GM12878 (cell line): ENCODE measurements at regions not wholly inside any gene's neighbourhood (a gene's known extent, or its start where the extent isn't known, plus 50 kb on each side); places are given as distances from the start of the nearest gene placed in this dataset.

Source experiments
- ATAC-seq: fragments of 200-7000 bp; cut with Tn5 transposase; 3 replicates; pipeline ENCODE4 v1.9.1; 2020; ENCODE audit warnings: mild to moderate bottlenecking, moderate library complexity
- BruUV-seq: library from RNA; stranded (reverse); fragments of 400-500 nt; replicated peaks from 2 replicates; lab custom pipeline; 2021; lab: Mats Ljungman, UMichigan
- CTCF ChIA-PET: fragments of 300-600 bp; sonication (Branson Sonifier 250); formaldehyde crosslinking; extraction: SDS; loops from one replicate; lab custom pipeline; 2021; ENCODE audit warnings: inconsistent platforms; lab: Yijun Ruan, JAX
- POLR2A ChIA-PET: fragments of 350-600 bp; formaldehyde crosslinking; extraction: SDS; loops from one replicate; lab custom pipeline; 2021; ENCODE audit warnings: inconsistent platforms; lab: Charles Lee
- RAD21 ChIA-PET: fragments of 300-600 bp; sonication (Branson Sonifier 250); formaldehyde crosslinking; loops from one replicate; lab custom pipeline; 2023; ENCODE audit warnings: antibody characterized with exemption; ENCODE audit not compliant: unreplicated experiment; lab: Charles Lee
- SMC1A ChIA-PET: fragments of 300-600 bp; sonication (Branson Sonifier 250); formaldehyde crosslinking; loops from one replicate; lab custom pipeline; 2023; ENCODE audit not compliant: unreplicated experiment, uncharacterized antibody; lab: Charles Lee
- DNase-seq: peaks from one replicate; pipeline ENCODE4 v3.0.0-alpha.2; 2011; ENCODE audit warnings: low read depth, low spot score
- FAIRE-seq: peaks from 3 replicates; lab custom pipeline; 2011; peaks lifted over from hg19 to GRCh38; lab: Jason Lieb, UNC
- H2AFZ ChIP-seq: 2 replicates; pipeline ENCODE4 v1.6.0; 2011; ENCODE audit warnings: low read depth, low read length, control low read depth; ENCODE audit not compliant: control insufficient read depth
- H3K27ac ChIP-seq: 2 replicates; pipeline ENCODE4 v1.5.1; 2011; ENCODE audit warnings: control low read depth; ENCODE audit not compliant: control insufficient read depth, insufficient read depth
- H3K27me3 ChIP-seq, 2 experiments: replicated peaks in 1 of 2; 2 replicates each; pipeline versions ENCODE4 v1.6.0 to v1.6.1; 2011; ENCODE audit warnings: low read length in 1 of 2; ENCODE audit not compliant: control insufficient read depth in 2 of 2, insufficient read depth in 2 of 2
- H3K36me3 ChIP-seq, 2 experiments: 2 replicates each; pipeline ENCODE4 v1.5.1; 2011; ENCODE audit warnings: low read length in 1 of 2; ENCODE audit not compliant: control insufficient read depth in 2 of 2, insufficient read depth in 2 of 2
- H3K4me1 ChIP-seq: 2 replicates; pipeline ENCODE4 v1.6.1; 2011; ENCODE audit warnings: mild to moderate bottlenecking, low read length, moderate library complexity, mixed read lengths; ENCODE audit not compliant: control insufficient read depth, insufficient read depth
- H3K4me2 ChIP-seq: 2 replicates; pipeline ENCODE4 v1.6.0; 2011; ENCODE audit warnings: control low read depth; ENCODE audit not compliant: control insufficient read depth, insufficient read depth
- H3K4me3 ChIP-seq: fragments of 200-600 bp; sonication (generic); 2 replicates; pipeline ENCODE4 v1.5.1; 2016
- H3K79me2 ChIP-seq: 2 replicates; pipeline ENCODE4 v1.6.0; 2011; ENCODE audit warnings: low read length; ENCODE audit not compliant: control insufficient read depth, insufficient read depth
- H3K9ac ChIP-seq: 2 replicates; pipeline ENCODE4 v1.8.0; 2011; ENCODE audit warnings: low read length, control low read depth, mixed read lengths; ENCODE audit not compliant: control insufficient read depth, insufficient read depth
- H3K9me3 ChIP-seq: replicated peaks from 3 replicates; pipeline ENCODE4 v1.5.1; 2011; ENCODE audit warnings: mild to moderate bottlenecking, low read length; ENCODE audit not compliant: control insufficient read depth, insufficient read depth
- H4K20me1 ChIP-seq: 2 replicates; pipeline ENCODE4 v1.6.0; 2011; ENCODE audit not compliant: control insufficient read depth, insufficient read depth
- CBX5 ChIP-seq: sonication (generic); IDR thresholded peaks from 2 replicates; pipeline ENCODE4 v1.6.1; 2016; ENCODE audit warnings: low read depth, moderate library complexity, mild to moderate bottlenecking, inconsistent platforms
- GATAD2B ChIP-seq: fragments of 450-650 bp; conservative IDR thresholded peaks from 2 replicates; pipeline ENCODE4 v1.6.1; 2017; ENCODE audit warnings: low read depth, mild to moderate bottlenecking, moderate library complexity
- RELA ChIP-seq: fragments of 450-650 bp; IDR thresholded peaks from 2 replicates; pipeline ENCODE4 v1.8.0; 2014; ENCODE audit warnings: borderline replicate concordance; ENCODE audit not compliant: partially characterized antibody
- RFX5 ChIP-seq: IDR thresholded peaks from 2 replicates; pipeline ENCODE4 v1.6.1; 2011; ENCODE audit warnings: low read depth, low read length, improper control_type of control experiment
- STAT3 ChIP-seq: IDR thresholded peaks from 2 replicates; pipeline ENCODE4 v1.6.1; 2011; ENCODE audit warnings: low read depth, low read length, improper control_type of control experiment
- WGBS: methylation state at CpG from one replicate; pipeline ENCODE4 v1.1.6; 2016; ENCODE audit warnings: low lambda C conversion rate; ENCODE audit not compliant: insufficient replicate concordance, insufficient coverage; ENCODE audit errors: missing lambda C conversion rate; 5-methylcytosine and 5-hydroxymethylcytosine counted together
- in situ Hi-C: fragments of 300-500 bp; cut with MboI; formaldehyde crosslinking; loops from 9 replicates; pipeline ENCODE4 v1.14.3; 2018; ENCODE audit warnings: mixed read lengths
- intact Hi-C: fragments of 100-400 bp; cut with micrococcal nuclease; formaldehyde crosslinking; loops from one replicate; pipeline ENCODE4 v1.14.2; 2022; ENCODE audit not compliant: unreplicated experiment
- TF ChIP-seq, protein P1 (sequence below): fragments of 450-650 bp; IDR thresholded peaks from 2 replicates; pipeline ENCODE4 v1.6.1; 2017; ENCODE audit warnings: low read depth, mild to moderate bottlenecking, moderate library complexity
- TF ChIP-seq, protein P2 (sequence below): fragments of 450-650 bp; IDR thresholded peaks from 2 replicates; pipeline ENCODE4 v1.6.1; 2016; ENCODE audit warnings: mild to moderate bottlenecking

DNA sequence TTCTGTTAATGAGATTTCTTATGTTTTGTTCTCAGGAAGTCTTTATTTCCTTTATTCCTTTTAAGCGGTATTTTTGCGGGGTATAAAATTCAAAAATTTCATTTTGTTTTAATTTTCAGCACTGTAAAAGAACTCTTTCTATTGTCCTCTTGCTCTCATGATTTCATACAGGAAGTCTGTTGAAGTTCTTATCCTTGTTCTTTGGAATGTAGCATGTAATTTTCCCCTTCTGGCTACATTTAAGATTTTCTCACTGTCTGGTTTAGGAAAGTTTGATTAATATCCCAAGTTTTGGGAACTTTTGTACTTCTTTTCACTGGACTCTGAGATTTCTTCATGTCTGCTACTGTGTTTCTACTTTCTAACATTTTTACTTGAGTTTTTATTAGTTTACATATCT is 581.4 kb upstream of the GJE1 start:
- no peak overlapping the region for H3K4me3 ChIP-seq
- DNase-seq (no peak), FAIRE-seq (no peak), ATAC-seq (no peak)
- H3K4me1 ChIP-seq = no peaks in the 10 kb centered on the region
- in situ Hi-C loops (no loop called here), intact Hi-C loops (no loop called here)
- H3K4me2 ChIP-seq = no peak overlapping the region
- TF ChIP-seq STAT3 (no peak), CBX5 (0 out of 2 replicates have a peak, but pooled peaks have one; percentile 66)
- ChIA-PET CTCF (no interaction called here), RAD21 (no interaction called here), SMC1A (interaction anchor here (2.0 kb wide), 1 partner anchor 67 kb away, joined by 6 read pairs; no protein-coding TSS in a partner anchor), POLR2A (no interaction called here)
- H3K9me3 ChIP-seq = no peaks in the 10 kb centered on the region; the same call in 2 of the 3 replicates
- no peaks in the 10 kb centered on the region for H3K27me3 ChIP-seq
- no peak overlapping the region for H2AFZ ChIP-seq
- no TSS peak for BruUV-seq
- no peaks in the 10 kb centered on the region for H3K36me3 ChIP-seq
- no peak overlapping the region for H3K9ac ChIP-seq
- WGBS = 38% methylated on average over 2 of the region's 2 CpGs
- no peaks in the 10 kb centered on the region for H3K79me2 ChIP-seq
- no peaks in the 10 kb centered on the region for H4K20me1 ChIP-seq
- H3K27ac ChIP-seq = no peak overlapping the region

DNA sequence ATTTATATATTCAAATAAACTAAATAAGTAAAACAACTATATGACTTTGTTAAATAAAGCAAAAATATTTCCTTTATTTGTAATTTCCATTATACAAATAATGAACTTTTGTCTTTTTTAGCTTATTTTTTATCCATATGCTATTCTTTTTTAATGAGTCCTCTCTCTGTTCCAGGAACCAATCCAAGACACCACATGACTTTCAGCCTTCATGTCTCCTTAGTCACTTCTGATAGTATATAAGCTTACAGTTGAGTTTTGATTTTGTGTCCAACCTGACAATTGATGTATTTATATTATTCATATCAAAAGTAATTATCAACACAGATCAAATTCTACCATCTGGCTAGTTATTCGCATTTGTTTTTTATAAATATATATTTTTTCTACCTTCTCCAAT is 582.3 kb upstream of the GJE1 start:
- Histone ChIP-seq H3K4me1 (no peaks in the 10 kb centered on the region), H3K4me2 (no peak overlapping the region), H3K79me2 (no peaks in the 10 kb centered on the region), H3K4me3 (no peak overlapping the region), H3K27me3 (no peaks in the 10 kb centered on the region), H3K9ac (no peak overlapping the region), H3K27ac (no peak overlapping the region), H2AFZ (no peak overlapping the region), H3K9me3 (no peaks in the 10 kb centered on the region; the same call in 2 of the 3 replicates), H3K36me3 (no peaks in the 10 kb centered on the region), H4K20me1 (no peaks in the 10 kb centered on the region)
- ChIA-PET CTCF (no interaction called here), SMC1A (interaction anchor here (1.4 to 2.0 kb wide), 3 partner anchors 15 to 62 kb away, joined by 3 to 4 read pairs (median 4); no protein-coding TSS in a partner anchor), RAD21 (no interaction called here), POLR2A (no interaction called here)
- no TSS peak for BruUV-seq
- TF ChIP-seq GATAD2B (no peak), RELA (no peak), RFX5 (no peak)
- TF ChIP-seq, protein P1, sequence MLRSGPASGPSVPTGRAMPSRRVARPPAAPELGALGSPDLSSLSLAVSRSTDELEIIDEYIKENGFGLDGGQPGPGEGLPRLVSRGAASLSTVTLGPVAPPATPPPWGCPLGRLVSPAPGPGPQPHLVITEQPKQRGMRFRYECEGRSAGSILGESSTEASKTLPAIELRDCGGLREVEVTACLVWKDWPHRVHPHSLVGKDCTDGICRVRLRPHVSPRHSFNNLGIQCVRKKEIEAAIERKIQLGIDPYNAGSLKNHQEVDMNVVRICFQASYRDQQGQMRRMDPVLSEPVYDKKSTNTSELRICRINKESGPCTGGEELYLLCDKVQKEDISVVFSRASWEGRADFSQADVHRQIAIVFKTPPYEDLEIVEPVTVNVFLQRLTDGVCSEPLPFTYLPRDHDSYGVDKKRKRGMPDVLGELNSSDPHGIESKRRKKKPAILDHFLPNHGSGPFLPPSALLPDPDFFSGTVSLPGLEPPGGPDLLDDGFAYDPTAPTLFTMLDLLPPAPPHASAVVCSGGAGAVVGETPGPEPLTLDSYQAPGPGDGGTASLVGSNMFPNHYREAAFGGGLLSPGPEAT = no peak
- TF ChIP-seq, protein P2, sequence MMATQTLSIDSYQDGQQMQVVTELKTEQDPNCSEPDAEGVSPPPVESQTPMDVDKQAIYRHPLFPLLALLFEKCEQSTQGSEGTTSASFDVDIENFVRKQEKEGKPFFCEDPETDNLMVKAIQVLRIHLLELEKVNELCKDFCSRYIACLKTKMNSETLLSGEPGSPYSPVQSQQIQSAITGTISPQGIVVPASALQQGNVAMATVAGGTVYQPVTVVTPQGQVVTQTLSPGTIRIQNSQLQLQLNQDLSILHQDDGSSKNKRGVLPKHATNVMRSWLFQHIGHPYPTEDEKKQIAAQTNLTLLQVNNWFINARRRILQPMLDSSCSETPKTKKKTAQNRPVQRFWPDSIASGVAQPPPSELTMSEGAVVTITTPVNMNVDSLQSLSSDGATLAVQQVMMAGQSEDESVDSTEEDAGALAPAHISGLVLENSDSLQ = no peak
- in situ Hi-C loops = no loop called here
- 88% methylated on average over 1 of the region's 1 CpG for WGBS
- FAIRE-seq (no peak), ATAC-seq (no peak), DNase-seq (no peak)
- intact Hi-C loops = no loop called here
